H9 (cell line): ENCODE measurements at regions not wholly inside any gene's neighbourhood (a gene's known extent, or its start where the extent isn't known, plus 50 kb on each side); places are given as distances from the start of the nearest gene placed in this dataset.

Experiments
- DNase-seq: peaks from one replicate; pipeline ENCODE4 v3.0.0-alpha.2; 2017
- H2AFZ ChIP-seq: one replicate; pipeline ENCODE4 v1.6.1; 2013; ENCODE audit warnings: mild to moderate bottlenecking, low read length, control low read depth, moderate library complexity
- H2AK5ac ChIP-seq: 2 replicates; pipeline ENCODE4 v1.6.1; 2013; ENCODE audit warnings: low read length, control low read depth, mixed read lengths; ENCODE audit not compliant: insufficient read length
- H2BK120ac ChIP-seq: one replicate; pipeline ENCODE4 v1.6.1; 2013; ENCODE audit warnings: low read depth, mild to moderate bottlenecking, low read length, control low read depth, inconsistent platforms; ENCODE audit not compliant: poor library complexity, severe bottlenecking
- H2BK12ac ChIP-seq: 2 replicates; pipeline ENCODE4 v1.6.1; 2013; ENCODE audit warnings: low read length, control low read depth, mixed read lengths, low read depth; ENCODE audit not compliant: insufficient read length
- H2BK15ac ChIP-seq: 2 replicates; pipeline ENCODE4 v1.6.1; 2013; ENCODE audit warnings: low read depth, low read length, control low read depth
- H2BK20ac ChIP-seq: one replicate; pipeline ENCODE4 v1.6.1; 2013; ENCODE audit warnings: low read depth, mild to moderate bottlenecking, low read length, control low read depth, inconsistent platforms; ENCODE audit not compliant: poor library complexity, severe bottlenecking
- H2BK5ac ChIP-seq: 2 replicates; pipeline ENCODE4 v1.6.1; 2013; ENCODE audit warnings: low read length, control low read depth, mixed read lengths; ENCODE audit not compliant: insufficient read length
- H3K14ac ChIP-seq: 2 replicates; pipeline ENCODE4 v1.6.1; 2013; ENCODE audit warnings: low read length, control low read depth; ENCODE audit not compliant: insufficient read depth
- H3K18ac ChIP-seq: 2 replicates; pipeline ENCODE4 v1.6.1; 2013; ENCODE audit warnings: low read depth, mild to moderate bottlenecking, mixed read lengths, low read length, control low read depth; ENCODE audit not compliant: insufficient read length
- H3K23ac ChIP-seq: 2 replicates; pipeline ENCODE4 v1.6.1; 2013; ENCODE audit warnings: low read length, control low read depth, mixed read lengths, low read depth; ENCODE audit not compliant: insufficient read length
- H3K23me2 ChIP-seq: 2 replicates; pipeline ENCODE4 v1.6.1; 2013; ENCODE audit warnings: low read depth, mild to moderate bottlenecking, mixed read lengths, low read length, control low read depth; ENCODE audit not compliant: insufficient read length, poor library complexity, severe bottlenecking
- H3K27ac ChIP-seq: 2 replicates; pipeline ENCODE4 v1.5.1; 2013; ENCODE audit warnings: low read length, control low read depth, mixed read lengths, low read depth; ENCODE audit not compliant: insufficient read length
- H3K27me3 ChIP-seq: 2 replicates; pipeline ENCODE4 v1.6.1; 2013; ENCODE audit warnings: low read length, control low read depth, inconsistent platforms; ENCODE audit not compliant: insufficient read depth
- H3K4ac ChIP-seq: 2 replicates; pipeline ENCODE4 v1.6.1; 2013; ENCODE audit warnings: low read depth, mild to moderate bottlenecking, control low read depth, inconsistent platforms, low read length, moderate library complexity
- H3K4me1 ChIP-seq: 2 replicates; pipeline ENCODE4 v1.6.1; 2013; ENCODE audit warnings: low read length, control low read depth, inconsistent platforms; ENCODE audit not compliant: insufficient read depth
- H3K4me2 ChIP-seq: 2 replicates; pipeline ENCODE4 v1.6.1; 2013; ENCODE audit warnings: low read length, control low read depth, mixed read lengths; ENCODE audit not compliant: insufficient read length, insufficient read depth
- H3K56ac ChIP-seq: 2 replicates; pipeline ENCODE4 v1.6.1; 2013; ENCODE audit warnings: low read depth, mild to moderate bottlenecking, mixed read lengths, low read length, control low read depth; ENCODE audit not compliant: insufficient read length
- H3K79me1 ChIP-seq: 2 replicates; pipeline ENCODE4 v1.6.1; 2013; ENCODE audit warnings: low read depth, mild to moderate bottlenecking, moderate library complexity, low read length, control low read depth, inconsistent platforms; ENCODE audit not compliant: insufficient read depth, poor library complexity, severe bottlenecking
- H3K79me2 ChIP-seq: 2 replicates; pipeline ENCODE4 v1.6.1; 2013; ENCODE audit warnings: low read length, control low read depth, inconsistent platforms; ENCODE audit not compliant: insufficient read depth
- H3K9ac ChIP-seq: 2 replicates; pipeline ENCODE4 v1.6.1; 2013; ENCODE audit warnings: low read length, control low read depth, mixed read lengths; ENCODE audit not compliant: insufficient read length; ENCODE audit errors: extremely low read depth
- H3K9me3 ChIP-seq: one replicate; pipeline ENCODE4 v1.6.1; 2013; ENCODE audit warnings: low read depth, low read length, inconsistent platforms; ENCODE audit not compliant: control insufficient read depth
- H3T11ph ChIP-seq: one replicate; pipeline ENCODE4 v1.6.1; 2013; ENCODE audit warnings: mild to moderate bottlenecking, low read length, control low read depth, inconsistent platforms
- H4K20me1 ChIP-seq: one replicate; pipeline ENCODE4 v1.6.1; 2013; ENCODE audit not compliant: control insufficient read depth, insufficient read length, insufficient read depth
- H4K5ac ChIP-seq: 2 replicates; pipeline ENCODE4 v1.6.1; 2013; ENCODE audit warnings: low read depth, mild to moderate bottlenecking, mixed read lengths, low read length, control low read depth; ENCODE audit not compliant: insufficient read length
- H4K8ac ChIP-seq: replicated peaks from 2 replicates; pipeline ENCODE4 v1.6.1; 2013; ENCODE audit warnings: low read length, control low read depth, mixed read lengths, low read depth; ENCODE audit not compliant: insufficient read length
- H4K91ac ChIP-seq: 2 replicates; pipeline ENCODE4 v1.6.1; 2013; ENCODE audit warnings: low read depth, mild to moderate bottlenecking, moderate library complexity, mixed read lengths, low read length, control low read depth; ENCODE audit not compliant: insufficient read length
- H3K27ac Mint-ChIP-seq, 3 experiments: 2 replicates in 2 of 3; 3 replicates in 1 of 3; pipeline ENCODE4 v1.8.0; 2020 to 2021; ENCODE audit warnings: mixed read lengths in 3 of 3, mild to moderate bottlenecking in 1 of 3, moderate library complexity in 1 of 3
- H3K27me3 Mint-ChIP-seq: 2 replicates; pipeline ENCODE4 v1.8.0; 2021; ENCODE audit warnings: low read depth, mild to moderate bottlenecking, moderate library complexity, mixed read lengths
- H3K36me3 Mint-ChIP-seq, 3 experiments: 2 replicates in 2 of 3; 3 replicates in 1 of 3; pipeline ENCODE4 v1.8.0; 2020 to 2021; ENCODE audit warnings: low read depth in 3 of 3, mixed read lengths in 3 of 3; ENCODE audit not compliant: insufficient read depth in 1 of 3
- H3K4me1 Mint-ChIP-seq, 2 experiments: 2 replicates each; pipeline ENCODE4 v1.8.0; 2020; ENCODE audit warnings: mixed read lengths in 2 of 2
- H3K4me3 Mint-ChIP-seq, 2 experiments: 2 replicates in 1 of 2; 3 replicates in 1 of 2; pipeline ENCODE4 v1.8.0; 2020 to 2021; ENCODE audit warnings: mild to moderate bottlenecking in 2 of 2, mixed read lengths in 2 of 2, moderate library complexity in 1 of 2
- H3K9me3 Mint-ChIP-seq, 2 experiments: 2 replicates in 1 of 2; 3 replicates in 1 of 2; pipeline ENCODE4 v1.8.0; 2020; ENCODE audit warnings: mild to moderate bottlenecking in 2 of 2, mixed read lengths in 2 of 2, moderate library complexity in 1 of 2
- WGBS: extraction: QIAGEN DNeasy Blood & Tissue Kit; methylation state at CpG from one replicate; pipeline ENCODE4 v1.1.7; 2013; ENCODE audit warnings: missing lambda C conversion rate, low lambda C conversion rate, mixed read lengths; ENCODE audit not compliant: insufficient read length; ENCODE audit errors: extremely low coverage; 5-methylcytosine and 5-hydroxymethylcytosine counted together
- TF ChIP-seq, protein P1 (sequence below): fragments of 200-600 bp; sonication (generic); conservative IDR thresholded peaks from 3 replicates; pipeline ENCODE4 v1.8.0; 2021; ENCODE audit warnings: antibody characterized with exemption, mild to moderate bottlenecking

GRCh38 chr14:103191844-103192243 is 68.6 kb downstream of the TNFAIP2 start:
- Mint-ChIP-seq H3K4me3 (no peak overlapping the region), H3K9me3 (peaks cover 8 to 17% of the 10 kb centered on the region in 2 experiments), H3K36me3 (peaks cover 0 to 4% (median 0%) of the 10 kb centered on the region in 3 experiments; a peak in 3 of 7 replicates), H3K4me1 (peaks cover 14 to 23% of the 10 kb centered on the region in 2 experiments), H3K27ac (no peak overlapping the region), H3K27me3 (peaks cover 40% of the 10 kb centered on the region)
- no peak overlapping the region for H2BK12ac ChIP-seq
- H3K4ac ChIP-seq = no peak overlapping the region
- no peak overlapping the region for H2BK120ac ChIP-seq
- no peak overlapping the region for H2BK5ac ChIP-seq
- no peak overlapping the region for H4K5ac ChIP-seq
- H3K4me2 ChIP-seq = no peak overlapping the region
- TF ChIP-seq, protein P1, sequence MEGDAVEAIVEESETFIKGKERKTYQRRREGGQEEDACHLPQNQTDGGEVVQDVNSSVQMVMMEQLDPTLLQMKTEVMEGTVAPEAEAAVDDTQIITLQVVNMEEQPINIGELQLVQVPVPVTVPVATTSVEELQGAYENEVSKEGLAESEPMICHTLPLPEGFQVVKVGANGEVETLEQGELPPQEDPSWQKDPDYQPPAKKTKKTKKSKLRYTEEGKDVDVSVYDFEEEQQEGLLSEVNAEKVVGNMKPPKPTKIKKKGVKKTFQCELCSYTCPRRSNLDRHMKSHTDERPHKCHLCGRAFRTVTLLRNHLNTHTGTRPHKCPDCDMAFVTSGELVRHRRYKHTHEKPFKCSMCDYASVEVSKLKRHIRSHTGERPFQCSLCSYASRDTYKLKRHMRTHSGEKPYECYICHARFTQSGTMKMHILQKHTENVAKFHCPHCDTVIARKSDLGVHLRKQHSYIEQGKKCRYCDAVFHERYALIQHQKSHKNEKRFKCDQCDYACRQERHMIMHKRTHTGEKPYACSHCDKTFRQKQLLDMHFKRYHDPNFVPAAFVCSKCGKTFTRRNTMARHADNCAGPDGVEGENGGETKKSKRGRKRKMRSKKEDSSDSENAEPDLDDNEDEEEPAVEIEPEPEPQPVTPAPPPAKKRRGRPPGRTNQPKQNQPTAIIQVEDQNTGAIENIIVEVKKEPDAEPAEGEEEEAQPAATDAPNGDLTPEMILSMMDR = no peak
- no peak overlapping the region for H2BK20ac ChIP-seq
- no peaks in the 10 kb centered on the region for H3K23me2 ChIP-seq
- H3T11ph ChIP-seq = no peak overlapping the region
- no peak overlapping the region for H3K14ac ChIP-seq
- no peak overlapping the region for H3K18ac ChIP-seq
- no peak overlapping the region for H2AFZ ChIP-seq
- peaks cover 2% of the 10 kb centered on the region for H3K27me3 ChIP-seq
- H3K9ac ChIP-seq = no peak overlapping the region
- H3K79me2 ChIP-seq = no peaks in the 10 kb centered on the region
- WGBS = no CpG with 5 or more reads among the region's 3 CpGs
- H3K9me3 ChIP-seq = no peaks in the 10 kb centered on the region
- H4K91ac ChIP-seq = no peak overlapping the region
- no peaks in the 10 kb centered on the region for H3K79me1 ChIP-seq
- no peak overlapping the region for H3K27ac ChIP-seq
- no peak for DNase-seq
- H4K8ac ChIP-seq = no peak overlapping the region
- peaks cover 3% of the 10 kb centered on the region for H4K20me1 ChIP-seq
- H3K56ac ChIP-seq = no peak overlapping the region
- no peak overlapping the region for H2BK15ac ChIP-seq
- no peak overlapping the region for H3K23ac ChIP-seq
- peaks cover 3% of the 10 kb centered on the region; the same call in 1 of the 2 replicates for H3K4me1 ChIP-seq
- H2AK5ac ChIP-seq = no peak overlapping the region
